SJSA1 (cell line): ENCODE measurements at regions not wholly inside any gene's neighbourhood (a gene's known extent, or its start where the extent isn't known, plus 50 kb on each side); places are given as distances from the start of the nearest gene placed in this dataset.

Experiments
- DNase-seq, 2 experiments: peaks; one replicate each; pipeline ENCODE4 v3.0.0-alpha.2; 2015 to 2020; ENCODE audit warnings: low spot score in 2 of 2, low read depth in 1 of 2
- H3K27ac ChIP-seq: fragments of 250-450 bp; sonication (Bioruptor Pico); 2 replicates; pipeline ENCODE4 v1.5.1; 2020; ENCODE audit warnings: mild to moderate bottlenecking, moderate library complexity
- H3K27me3 ChIP-seq: fragments of 250-450 bp; sonication (Bioruptor Pico); replicated peaks from 2 replicates; pipeline ENCODE4 v1.5.1; 2020; ENCODE audit warnings: mild to moderate bottlenecking, moderate library complexity
- H3K36me3 ChIP-seq: fragments of 250-450 bp; sonication (Bioruptor Pico); 2 replicates; pipeline ENCODE4 v1.5.1; 2020; ENCODE audit warnings: mild to moderate bottlenecking
- H3K4me1 ChIP-seq: fragments of 250-450 bp; sonication (Bioruptor Pico); replicated peaks from 2 replicates; pipeline ENCODE4 v1.6.1; 2021; ENCODE audit warnings: mild to moderate bottlenecking
- H3K4me3 ChIP-seq: fragments of 250-450 bp; sonication (Bioruptor Pico); 2 replicates; pipeline ENCODE4 v1.5.1; 2020; ENCODE audit warnings: mild to moderate bottlenecking
- H3K9me3 ChIP-seq: fragments of 250-450 bp; sonication (Bioruptor Pico); replicated peaks from 2 replicates; pipeline ENCODE4 v1.5.1; 2020; ENCODE audit warnings: mild to moderate bottlenecking

GRCh38 chr3:113136544-113136943 is 74.8 kb upstream of the BOC start:
- H3K27me3 ChIP-seq: no peaks in the 10 kb centered on the region

GRCh38 chr3:113138839-113139743 is 72.3 kb upstream of the BOC start:
- no peaks in the 10 kb centered on the region for H3K36me3 ChIP-seq
- no peaks in the 10 kb centered on the region for H3K27me3 ChIP-seq
- no peak for DNase-seq
- H3K27ac ChIP-seq: no peak overlapping the region
- H3K4me3 ChIP-seq: no peak overlapping the region
- no peaks in the 10 kb centered on the region for H3K4me1 ChIP-seq
- no peaks in the 10 kb centered on the region for H3K9me3 ChIP-seq

More at GRCh38 chr3:113136544-113136943, 74.8 kb upstream of the BOC start:
- no peak overlapping the region for H3K27ac ChIP-seq
- no peak overlapping the region for H3K4me3 ChIP-seq
- no peaks in the 10 kb centered on the region for H3K4me1 ChIP-seq
- no peak for DNase-seq
- H3K9me3 ChIP-seq: no peaks in the 10 kb centered on the region
- no peaks in the 10 kb centered on the region for H3K36me3 ChIP-seq

- H3K4me3 ChIP-seq: no peak overlapping the region
- no peaks in the 10 kb centered on the region for H3K4me1 ChIP-seq
- no peak for DNase-seq
Observed at GRCh38 chr3:113140876-113141275, 70.5 kb upstream of the BOC start.

GRCh38 chr3:113141543-113141942 is 69.8 kb upstream of the BOC start:
- Histone ChIP-seq H3K36me3 (no peaks in the 10 kb centered on the region), H3K4me3 (no peak overlapping the region), H3K27me3 (no peaks in the 10 kb centered on the region), H3K4me1 (no peaks in the 10 kb centered on the region), H3K27ac (no peak overlapping the region), H3K9me3 (no peaks in the 10 kb centered on the region)
- DNase-seq: no peak

More at GRCh38 chr3:113140876-113141275, 70.5 kb upstream of the BOC start:
- Histone ChIP-seq H3K36me3 (no peaks in the 10 kb centered on the region), H3K27ac (no peak overlapping the region), H3K9me3 (no peaks in the 10 kb centered on the region), H3K27me3 (no peaks in the 10 kb centered on the region)

- Histone ChIP-seq H3K9me3 (no peaks in the 10 kb centered on the region), H3K27ac (no peak overlapping the region), H3K4me3 (no peak overlapping the region), H3K36me3 (no peaks in the 10 kb centered on the region), H3K27me3 (no peaks in the 10 kb centered on the region), H3K4me1 (no peaks in the 10 kb centered on the region)
- DNase-seq: no peak
Observed at GRCh38 chr3:113142476-113142875, 68.9 kb upstream of the BOC start.

- Histone ChIP-seq H3K4me1 (no peaks in the 10 kb centered on the region), H3K27ac (no peak overlapping the region), H3K4me3 (no peak overlapping the region), H3K27me3 (no peaks in the 10 kb centered on the region), H3K9me3 (no peaks in the 10 kb centered on the region), H3K36me3 (no peaks in the 10 kb centered on the region)
- DNase-seq: no peak
Observed at GRCh38 chr3:113143353-113143752, 68.0 kb upstream of the BOC start.

- H3K9me3 ChIP-seq: no peaks in the 10 kb centered on the region
- no peaks in the 10 kb centered on the region for H3K27me3 ChIP-seq
- no peak for DNase-seq
- no peaks in the 10 kb centered on the region for H3K36me3 ChIP-seq
- H3K4me1 ChIP-seq: no peaks in the 10 kb centered on the region
- H3K4me3 ChIP-seq: no peak overlapping the region
- H3K27ac ChIP-seq: no peak overlapping the region
Observed at GRCh38 chr3:113147681-113148261, 63.6 kb upstream of the BOC start.

GRCh38 chr3:113148284-113148683 is 63.1 kb upstream of the BOC start:
- DNase-seq: no peak
- no peaks in the 10 kb centered on the region for H3K27me3 ChIP-seq
- H3K36me3 ChIP-seq: no peaks in the 10 kb centered on the region
- H3K27ac ChIP-seq: no peak overlapping the region
- no peaks in the 10 kb centered on the region for H3K9me3 ChIP-seq
- no peak overlapping the region for H3K4me3 ChIP-seq
- no peaks in the 10 kb centered on the region for H3K4me1 ChIP-seq

- H3K4me1 ChIP-seq: no peaks in the 10 kb centered on the region
- no peaks in the 10 kb centered on the region for H3K27me3 ChIP-seq
- H3K4me3 ChIP-seq: no peak overlapping the region
- H3K36me3 ChIP-seq: no peaks in the 10 kb centered on the region
- no peaks in the 10 kb centered on the region for H3K9me3 ChIP-seq
- no peak overlapping the region for H3K27ac ChIP-seq
- DNase-seq: no peak
Observed at GRCh38 chr3:113150250-113150649, 61.1 kb upstream of the BOC start.

GRCh38 chr3:113151461-113152031 is 59.8 kb upstream of the BOC start:
- no peak for DNase-seq
- Histone ChIP-seq H3K27ac (no peak overlapping the region), H3K27me3 (no peaks in the 10 kb centered on the region), H3K36me3 (no peaks in the 10 kb centered on the region), H3K9me3 (no peaks in the 10 kb centered on the region), H3K4me3 (no peak overlapping the region), H3K4me1 (no peaks in the 10 kb centered on the region)

GRCh38 chr3:113152849-113153248 is 58.5 kb upstream of the BOC start:
- Histone ChIP-seq H3K27me3 (no peaks in the 10 kb centered on the region), H3K36me3 (no peaks in the 10 kb centered on the region), H3K4me3 (no peak overlapping the region), H3K4me1 (no peaks in the 10 kb centered on the region), H3K27ac (no peak overlapping the region), H3K9me3 (no peaks in the 10 kb centered on the region)
- DNase-seq: no peak

- Histone ChIP-seq H3K36me3 (no peaks in the 10 kb centered on the region), H3K27me3 (no peaks in the 10 kb centered on the region), H3K9me3 (no peaks in the 10 kb centered on the region), H3K4me1 (no peaks in the 10 kb centered on the region), H3K4me3 (no peak overlapping the region), H3K27ac (no peak overlapping the region)
- DNase-seq: no peak
Observed at GRCh38 chr3:113153499-113154107, 57.8 kb upstream of the BOC start.

- H3K4me3 ChIP-seq: no peak overlapping the region
- no peak overlapping the region for H3K27ac ChIP-seq
- no peak for DNase-seq
- H3K27me3 ChIP-seq: no peaks in the 10 kb centered on the region
- H3K9me3 ChIP-seq: no peaks in the 10 kb centered on the region
- no peaks in the 10 kb centered on the region for H3K4me1 ChIP-seq
- no peaks in the 10 kb centered on the region for H3K36me3 ChIP-seq
Observed at GRCh38 chr3:113156816-113157333, 54.5 kb upstream of the BOC start.
